Upper lobe of left lung (tissue), 4 donors: ENCODE measurements at regions not wholly inside any gene's neighbourhood (a gene's known extent, or its start where the extent isn't known, plus 50 kb on each side); places are given as distances from the start of the nearest gene placed in this dataset.

ENCODE experiments used
- EP300 ChIP-seq, 4 donors: sonication (generic); formaldehyde crosslinking; IDR thresholded peaks; one replicate each; pipeline ENCODE4 v1.5.1; 2017; ENCODE audit warnings: antibody characterized with exemption in 4 of 4, control low read depth in 2 of 4
- POLR2A ChIP-seq, 4 donors: fragments of 450-650 bp; IDR thresholded peaks; one replicate each; pipeline ENCODE4 v1.5.1; 2016 to 2017; ENCODE audit warnings: antibody characterized with exemption in 4 of 4, mild to moderate bottlenecking in 2 of 4
- TF ChIP-seq, protein P1 (sequence below), 6 experiments: fragments of 450-650 bp in 4 of 6; fragments of 200-600 bp in 2 of 6; sonication (generic) in 2 of 6; IDR thresholded peaks; one replicate each; pipeline ENCODE4 v1.5.1; 2016 to 2019; ENCODE audit warnings: antibody characterized with exemption in 6 of 6

DNA sequence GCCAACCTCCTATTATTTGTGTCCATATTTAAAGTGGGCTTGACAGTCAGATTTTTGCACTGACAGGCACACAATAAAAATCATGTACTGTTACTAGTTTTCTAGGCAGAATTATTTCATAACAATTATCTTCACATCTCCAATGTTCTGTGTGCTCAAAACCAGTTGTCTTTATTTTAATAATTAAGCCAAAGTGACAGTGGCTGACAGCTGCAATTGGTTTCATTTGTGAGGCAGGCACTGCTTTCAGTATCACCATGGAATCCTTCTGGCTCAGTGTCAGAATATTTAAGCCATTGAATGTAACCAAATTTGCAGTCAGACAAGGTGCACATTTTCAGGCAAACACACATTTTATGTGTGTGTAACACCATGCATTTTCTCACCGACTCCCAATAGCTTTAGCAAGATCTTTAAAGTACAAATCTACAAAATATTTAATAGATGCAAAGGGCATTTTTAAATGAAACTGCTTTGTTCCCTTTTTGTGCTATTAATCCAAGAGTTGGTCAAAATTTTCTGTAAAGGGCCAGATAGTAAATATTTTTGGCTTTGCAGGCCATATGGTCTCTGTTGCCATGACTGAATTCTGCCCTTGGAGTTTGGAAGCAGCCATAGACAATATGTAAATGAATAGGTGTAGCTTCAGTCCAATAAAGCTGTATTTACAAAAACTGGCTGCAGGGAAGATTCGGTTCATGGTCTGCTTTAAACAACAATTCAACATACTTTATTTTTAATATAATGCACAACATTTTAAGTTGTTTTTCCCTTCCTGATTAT, 486.0 kb downstream of the KCNJ2 start:
- TF ChIP-seq, protein P1, sequence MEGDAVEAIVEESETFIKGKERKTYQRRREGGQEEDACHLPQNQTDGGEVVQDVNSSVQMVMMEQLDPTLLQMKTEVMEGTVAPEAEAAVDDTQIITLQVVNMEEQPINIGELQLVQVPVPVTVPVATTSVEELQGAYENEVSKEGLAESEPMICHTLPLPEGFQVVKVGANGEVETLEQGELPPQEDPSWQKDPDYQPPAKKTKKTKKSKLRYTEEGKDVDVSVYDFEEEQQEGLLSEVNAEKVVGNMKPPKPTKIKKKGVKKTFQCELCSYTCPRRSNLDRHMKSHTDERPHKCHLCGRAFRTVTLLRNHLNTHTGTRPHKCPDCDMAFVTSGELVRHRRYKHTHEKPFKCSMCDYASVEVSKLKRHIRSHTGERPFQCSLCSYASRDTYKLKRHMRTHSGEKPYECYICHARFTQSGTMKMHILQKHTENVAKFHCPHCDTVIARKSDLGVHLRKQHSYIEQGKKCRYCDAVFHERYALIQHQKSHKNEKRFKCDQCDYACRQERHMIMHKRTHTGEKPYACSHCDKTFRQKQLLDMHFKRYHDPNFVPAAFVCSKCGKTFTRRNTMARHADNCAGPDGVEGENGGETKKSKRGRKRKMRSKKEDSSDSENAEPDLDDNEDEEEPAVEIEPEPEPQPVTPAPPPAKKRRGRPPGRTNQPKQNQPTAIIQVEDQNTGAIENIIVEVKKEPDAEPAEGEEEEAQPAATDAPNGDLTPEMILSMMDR (IDR thresholded peaks at IDR 0.05) = no peak
- TF ChIP-seq POLR2A (IDR thresholded peaks at IDR 0.05) (no peak), EP300 (IDR thresholded peaks at IDR 0.05) (no peak)
